Upper lobe of left lung (tissue), 4 donors: ENCODE measurements at regions not wholly inside any gene's neighbourhood (a gene's known extent, or its start where the extent isn't known, plus 50 kb on each side); places are given as distances from the start of the nearest gene placed in this dataset.

ENCODE experiments used
- EP300 ChIP-seq, 4 donors: sonication (generic); formaldehyde crosslinking; IDR thresholded peaks; one replicate each; pipeline ENCODE4 v1.5.1; 2017; ENCODE audit warnings: antibody characterized with exemption in 4 of 4, control low read depth in 2 of 4
- POLR2A ChIP-seq, 4 donors: fragments of 450-650 bp; IDR thresholded peaks; one replicate each; pipeline ENCODE4 v1.5.1; 2016 to 2017; ENCODE audit warnings: antibody characterized with exemption in 4 of 4, mild to moderate bottlenecking in 2 of 4
- TF ChIP-seq, protein P1 (sequence below), 6 experiments: fragments of 450-650 bp in 4 of 6; fragments of 200-600 bp in 2 of 6; sonication (generic) in 2 of 6; IDR thresholded peaks; one replicate each; pipeline ENCODE4 v1.5.1; 2016 to 2019; ENCODE audit warnings: antibody characterized with exemption in 6 of 6

DNA sequence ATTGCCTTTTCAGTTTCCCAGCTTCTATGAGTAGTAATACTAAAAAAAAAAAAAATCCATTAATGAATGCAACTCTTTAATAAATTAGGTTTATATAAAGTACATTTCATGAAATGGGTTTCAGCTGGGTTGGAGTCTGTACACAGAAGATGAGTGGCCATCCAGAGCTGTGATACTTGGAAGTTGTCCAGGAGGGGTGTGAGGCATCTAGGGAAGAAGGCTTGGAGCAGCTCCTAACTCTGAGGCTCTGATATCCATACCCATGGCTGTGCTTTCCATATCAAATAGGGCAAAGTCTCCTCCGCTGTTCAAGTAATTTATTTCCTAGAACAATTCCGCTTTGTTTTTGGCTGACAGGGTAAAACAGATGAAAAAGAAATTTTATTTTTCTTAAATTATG is 423.3 kb upstream of the TENM3 start:
- no peak for TF ChIP-seq POLR2A (IDR thresholded peaks at IDR 0.05)
- TF ChIP-seq, protein P1, sequence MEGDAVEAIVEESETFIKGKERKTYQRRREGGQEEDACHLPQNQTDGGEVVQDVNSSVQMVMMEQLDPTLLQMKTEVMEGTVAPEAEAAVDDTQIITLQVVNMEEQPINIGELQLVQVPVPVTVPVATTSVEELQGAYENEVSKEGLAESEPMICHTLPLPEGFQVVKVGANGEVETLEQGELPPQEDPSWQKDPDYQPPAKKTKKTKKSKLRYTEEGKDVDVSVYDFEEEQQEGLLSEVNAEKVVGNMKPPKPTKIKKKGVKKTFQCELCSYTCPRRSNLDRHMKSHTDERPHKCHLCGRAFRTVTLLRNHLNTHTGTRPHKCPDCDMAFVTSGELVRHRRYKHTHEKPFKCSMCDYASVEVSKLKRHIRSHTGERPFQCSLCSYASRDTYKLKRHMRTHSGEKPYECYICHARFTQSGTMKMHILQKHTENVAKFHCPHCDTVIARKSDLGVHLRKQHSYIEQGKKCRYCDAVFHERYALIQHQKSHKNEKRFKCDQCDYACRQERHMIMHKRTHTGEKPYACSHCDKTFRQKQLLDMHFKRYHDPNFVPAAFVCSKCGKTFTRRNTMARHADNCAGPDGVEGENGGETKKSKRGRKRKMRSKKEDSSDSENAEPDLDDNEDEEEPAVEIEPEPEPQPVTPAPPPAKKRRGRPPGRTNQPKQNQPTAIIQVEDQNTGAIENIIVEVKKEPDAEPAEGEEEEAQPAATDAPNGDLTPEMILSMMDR (IDR thresholded peaks at IDR 0.05), result no peak
- no peak for TF ChIP-seq EP300 (IDR thresholded peaks at IDR 0.05)
